ENCODE measurements at regions not wholly inside any gene's neighbourhood (a gene's known extent, or its start where the extent isn't known, plus 50 kb on each side); places are given as distances from the start of the nearest gene placed in this dataset.

DNA sequence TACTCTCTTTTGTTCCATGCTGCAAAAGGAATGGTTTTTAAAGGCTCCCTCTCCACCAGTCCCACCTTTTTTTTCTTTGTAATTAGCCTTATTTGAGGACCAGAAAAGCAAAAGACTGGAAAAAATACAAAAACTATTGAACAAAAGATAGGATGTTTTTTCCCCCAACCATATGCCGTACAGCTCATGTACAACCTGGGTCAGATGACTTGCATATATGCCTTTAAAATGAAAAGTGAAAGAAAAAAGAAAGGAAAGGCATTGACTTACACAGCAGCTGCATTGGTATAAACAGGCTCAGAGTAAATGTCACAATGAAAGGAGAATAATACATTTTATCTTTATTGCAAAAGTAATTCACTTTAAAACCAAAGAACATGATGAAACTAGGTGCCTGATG is 69.5 kb upstream of the CMC1 start:
- Histone ChIP-seq H3K36me3 (replicated peaks in 1 of 2) (no peaks in the 10 kb centered on the region), H3K27ac (no peak overlapping the region), H3K4me1 (replicated peaks in 1 of 2) (no peaks in the 10 kb centered on the region), H3K9me3 (replicated peaks in 1 of 3) (no peaks in the 10 kb centered on the region), H3K27me3 (no peaks in the 10 kb centered on the region), H3K4me3 (no peak overlapping the region)
- TF ChIP-seq POLR2A (IDR thresholded peaks at IDR 0.05) = no peak
- intact Hi-C loops (cut with DNase I) = no loop called here
- 60 to 78% (median 66%) methylated on average over 1 of the region's 1 CpG for WGBS, 4 donors
- no peak for DNase-seq

DNA sequence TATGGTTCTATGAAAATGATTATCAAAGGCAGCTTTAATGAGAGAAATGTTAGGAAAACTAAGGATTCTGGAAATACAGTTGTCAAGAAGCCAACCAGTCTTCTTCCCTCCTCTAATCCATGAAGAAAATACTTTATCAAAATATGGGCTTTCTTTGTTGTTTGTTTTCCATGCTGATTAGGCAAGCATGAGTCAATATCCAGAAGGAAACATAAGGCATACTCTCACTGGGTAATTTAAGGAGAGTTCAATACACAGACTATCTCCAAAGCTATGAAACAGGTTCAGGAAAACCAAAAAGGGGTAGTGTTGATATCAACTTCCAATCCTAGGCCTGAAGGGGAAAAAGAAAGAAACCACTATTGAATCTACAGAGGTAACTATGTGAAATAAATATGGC is 68.7 kb upstream of the CMC1 start:
- Histone ChIP-seq H3K9me3 (replicated peaks in 1 of 3) (no peaks in the 10 kb centered on the region), H3K27me3 (no peaks in the 10 kb centered on the region), H3K4me1 (replicated peaks in 1 of 2) (no peaks in the 10 kb centered on the region), H3K36me3 (replicated peaks in 1 of 2) (no peaks in the 10 kb centered on the region), H3K27ac (no peak overlapping the region), H3K4me3 (no peak overlapping the region)
- no peak for DNase-seq
- TF ChIP-seq POLR2A (IDR thresholded peaks at IDR 0.05) = no peak
- TF ChIP-seq CTCF (IDR thresholded peaks at IDR 0.05) = no peak
- intact Hi-C loops (cut with DNase I) = no loop called here

DNA sequence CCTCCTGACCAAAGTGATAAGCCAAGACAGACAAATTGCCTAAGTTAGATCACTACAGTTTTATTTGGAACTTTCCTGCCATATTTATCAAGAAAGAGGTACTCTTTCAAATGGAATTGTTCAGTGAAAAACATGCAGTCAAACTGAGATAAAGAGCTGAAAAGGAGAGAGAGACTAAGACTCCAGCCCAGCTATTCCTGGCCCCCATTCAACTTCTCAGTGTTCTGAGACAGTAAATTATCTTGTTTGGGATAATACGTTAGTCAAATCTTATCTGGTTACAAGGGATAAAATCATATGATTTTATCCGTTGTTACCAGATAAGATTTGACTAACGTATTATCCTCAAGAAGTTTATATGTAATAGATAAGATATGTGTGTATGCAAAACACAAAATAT is 67.6 kb upstream of the CMC1 start:
- WGBS, 4 donors = 23 to 53% (median 30%) methylated on average over 3 of the region's 3 CpGs
- H3K27me3 ChIP-seq = no peaks in the 10 kb centered on the region
- no peaks in the 10 kb centered on the region for H3K36me3 ChIP-seq (replicated peaks in 1 of 2)
- no peak overlapping the region for H3K4me3 ChIP-seq
- DNase-seq = peak in 5 of 7 donors; percentile 26 to 46 (median 29)
- intact Hi-C loops (cut with DNase I) = no loop called here
- TF ChIP-seq POLR2A (IDR thresholded peaks at IDR 0.05) (no peak), CTCF (IDR thresholded peaks at IDR 0.05) (no peak)
- H3K27ac ChIP-seq = no peak overlapping the region
- no peaks in the 10 kb centered on the region for H3K4me1 ChIP-seq (replicated peaks in 1 of 2)
- no peaks in the 10 kb centered on the region for H3K9me3 ChIP-seq (replicated peaks in 1 of 3)

GRCh38 chr3:28186748-28187147 is 54.7 kb upstream of the CMC1 start:
- H3K9me3 ChIP-seq (replicated peaks in 1 of 3) = no peaks in the 10 kb centered on the region
- intact Hi-C loops (cut with DNase I) = no loop called here
- DNase-seq = no peak
- no peak overlapping the region for H3K27ac ChIP-seq
- H3K36me3 ChIP-seq (replicated peaks in 1 of 2) = no peaks in the 10 kb centered on the region
- no peak for TF ChIP-seq CTCF (IDR thresholded peaks at IDR 0.05)
- TF ChIP-seq POLR2A (IDR thresholded peaks at IDR 0.05) = no peak
- H3K27me3 ChIP-seq = no peaks in the 10 kb centered on the region
- no peaks in the 10 kb centered on the region for H3K4me1 ChIP-seq (replicated peaks in 1 of 2)
- no peak overlapping the region for H3K4me3 ChIP-seq

- no peak for TF ChIP-seq POLR2A (IDR thresholded peaks at IDR 0.05)
Measured at GRCh38 chr3:28188686-28189085, 52.7 kb upstream of the CMC1 start.

More at GRCh38 chr3:28188686-28189085, 52.7 kb upstream of the CMC1 start:
- H3K36me3 ChIP-seq (replicated peaks in 1 of 2) = no peaks in the 10 kb centered on the region
- intact Hi-C loops (cut with DNase I) = no loop called here
- no peak for DNase-seq
- WGBS, 4 donors = 72 to 94% (median 84%) methylated on average over 2 of the region's 2 CpGs
- H3K4me1 ChIP-seq (replicated peaks in 1 of 2) = no peaks in the 10 kb centered on the region
- no peak overlapping the region for H3K4me3 ChIP-seq
- H3K27ac ChIP-seq = no peak overlapping the region
- no peaks in the 10 kb centered on the region for H3K27me3 ChIP-seq
- no peaks in the 10 kb centered on the region for H3K9me3 ChIP-seq (replicated peaks in 1 of 3)

Data from adrenal gland (tissue), 9 donors.